Natural killer cell (primary cell): ENCODE measurements at regions not wholly inside any gene's neighbourhood (a gene's known extent, or its start where the extent isn't known, plus 50 kb on each side); places are given as distances from the start of the nearest gene placed in this dataset.

ENCODE experiments used
- ATAC-seq, 3 donors: fragments of 150-1000 bp in 2 of 3; fragments of 200-7000 bp in 1 of 3; cut with Tn5 transposase; 1 replicate in 1 of 3; 2 replicates in 2 of 3; pipeline ENCODE4 v1.10.0; 2021; ENCODE audit warnings: mild to moderate bottlenecking in 2 of 3, moderate library complexity in 2 of 3
- DNase-seq, 2 donors: peaks; one replicate each; pipeline versions ENCODE4 v3.0.0 to v3.0.0-alpha.2; 2013 to 2021; ENCODE audit warnings: mixed read lengths in 1 of 2
- H3K27ac ChIP-seq: one replicate; pipeline ENCODE4 v1.5.1; 2013; ENCODE audit warnings: mild to moderate bottlenecking, low read length
- H3K27me3 ChIP-seq: one replicate; pipeline ENCODE4 v1.6.1; 2013; ENCODE audit warnings: low read length; ENCODE audit not compliant: control insufficient read depth, insufficient read depth
- H3K36me3 ChIP-seq: one replicate; pipeline ENCODE4 v1.6.1; 2013; ENCODE audit warnings: low read length; ENCODE audit not compliant: control insufficient read depth, insufficient read depth
- H3K4me1 ChIP-seq: one replicate; pipeline ENCODE4 v1.6.1; 2013; ENCODE audit warnings: low read length; ENCODE audit not compliant: control insufficient read depth, insufficient read depth
- H3K4me3 ChIP-seq: one replicate; pipeline ENCODE4 v1.5.1; 2013; ENCODE audit warnings: low read length
- H3K9me3 ChIP-seq: one replicate; pipeline ENCODE4 v1.6.1; 2013; ENCODE audit warnings: low read length; ENCODE audit not compliant: control insufficient read depth, insufficient read depth
- H3K27ac Mint-ChIP-seq, 2 donors: one replicate each; pipeline ENCODE4 v1.8.0; 2022; ENCODE audit warnings: mild to moderate bottlenecking in 2 of 2, mixed read lengths in 2 of 2, moderate library complexity in 1 of 2
- H3K27me3 Mint-ChIP-seq, 2 donors: one replicate each; pipeline ENCODE4 v1.8.0; 2022; ENCODE audit warnings: low read depth in 2 of 2, mixed read lengths in 2 of 2
- H3K36me3 Mint-ChIP-seq: one replicate; pipeline ENCODE4 v1.8.0; 2022; ENCODE audit warnings: mixed read lengths
- H3K4me1 Mint-ChIP-seq, 2 donors: one replicate each; pipeline ENCODE4 v1.8.0; 2022; ENCODE audit warnings: mixed read lengths in 2 of 2
- H3K4me3 Mint-ChIP-seq: one replicate; pipeline ENCODE4 v1.8.0; 2022; ENCODE audit warnings: mild to moderate bottlenecking, moderate library complexity, mixed read lengths
- H3K9me3 Mint-ChIP-seq, 2 donors: one replicate each; pipeline ENCODE4 v1.8.0; 2022; ENCODE audit warnings: mixed read lengths in 2 of 2
- WGBS: methylation state at CpG from one replicate; pipeline ENCODE4 v1.1.7; 2013; ENCODE audit warnings: missing lambda C conversion rate; ENCODE audit not compliant: insufficient coverage; 5-methylcytosine and 5-hydroxymethylcytosine counted together
- intact Hi-C: fragments of 100-400 bp; cut with micrococcal nuclease; formaldehyde crosslinking; loops from one replicate; pipeline ENCODE4 v1.14.2; 2022
- TF ChIP-seq, protein P1 (sequence below): fragments of 200-600 bp; IDR thresholded peaks from one replicate; pipeline ENCODE4 v1.8.0; 2022; ENCODE audit warnings: antibody characterized with exemption

DNA sequence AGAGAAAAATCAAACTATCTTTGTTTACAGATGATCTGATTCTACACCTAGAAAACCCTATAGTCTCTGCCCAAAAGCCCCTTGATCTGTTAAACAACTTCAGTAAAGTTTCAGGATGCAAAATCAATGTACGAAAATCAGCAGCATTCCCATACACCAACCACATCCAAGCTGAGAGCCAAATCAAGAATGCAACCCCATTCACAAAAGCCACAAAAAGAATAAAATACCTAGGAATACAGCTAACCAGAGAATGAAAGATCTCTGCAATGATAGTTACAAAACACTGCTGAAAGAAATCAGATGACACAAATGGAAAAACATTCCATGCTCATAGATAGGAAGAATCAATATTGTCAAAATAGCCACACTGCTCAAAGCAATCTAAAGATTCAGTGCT lies 265.7 kb downstream of the AEBP2 start:
- Mint-ChIP-seq H3K9me3 (peaks cover 6 to 15% of the 10 kb centered on the region in 2 donors), H3K4me1 (peaks cover 9 to 10% of the 10 kb centered on the region in 2 donors), H3K27me3 (peaks cover 0 to 2% of the 10 kb centered on the region in 2 donors), H3K27ac (no peak overlapping the region), H3K4me3 (no peak overlapping the region), H3K36me3 (peaks cover 33% of the 10 kb centered on the region)
- ATAC-seq (no peak), DNase-seq (no peak)
- intact Hi-C loops = loop anchor here (5.0 kb wide), 1 partner anchor 178 kb away; no protein-coding TSS in a partner anchor
- TF ChIP-seq, protein P1, sequence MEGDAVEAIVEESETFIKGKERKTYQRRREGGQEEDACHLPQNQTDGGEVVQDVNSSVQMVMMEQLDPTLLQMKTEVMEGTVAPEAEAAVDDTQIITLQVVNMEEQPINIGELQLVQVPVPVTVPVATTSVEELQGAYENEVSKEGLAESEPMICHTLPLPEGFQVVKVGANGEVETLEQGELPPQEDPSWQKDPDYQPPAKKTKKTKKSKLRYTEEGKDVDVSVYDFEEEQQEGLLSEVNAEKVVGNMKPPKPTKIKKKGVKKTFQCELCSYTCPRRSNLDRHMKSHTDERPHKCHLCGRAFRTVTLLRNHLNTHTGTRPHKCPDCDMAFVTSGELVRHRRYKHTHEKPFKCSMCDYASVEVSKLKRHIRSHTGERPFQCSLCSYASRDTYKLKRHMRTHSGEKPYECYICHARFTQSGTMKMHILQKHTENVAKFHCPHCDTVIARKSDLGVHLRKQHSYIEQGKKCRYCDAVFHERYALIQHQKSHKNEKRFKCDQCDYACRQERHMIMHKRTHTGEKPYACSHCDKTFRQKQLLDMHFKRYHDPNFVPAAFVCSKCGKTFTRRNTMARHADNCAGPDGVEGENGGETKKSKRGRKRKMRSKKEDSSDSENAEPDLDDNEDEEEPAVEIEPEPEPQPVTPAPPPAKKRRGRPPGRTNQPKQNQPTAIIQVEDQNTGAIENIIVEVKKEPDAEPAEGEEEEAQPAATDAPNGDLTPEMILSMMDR = no peak
- Histone ChIP-seq H3K4me3 (no peak overlapping the region), H3K9me3 (peaks cover 7% of the 10 kb centered on the region), H3K4me1 (peaks cover 8% of the 10 kb centered on the region), H3K36me3 (no peaks in the 10 kb centered on the region), H3K27ac (no peak overlapping the region), H3K27me3 (no peaks in the 10 kb centered on the region)
- WGBS = 90% methylated on average over 1 of the region's 1 CpG

DNA sequence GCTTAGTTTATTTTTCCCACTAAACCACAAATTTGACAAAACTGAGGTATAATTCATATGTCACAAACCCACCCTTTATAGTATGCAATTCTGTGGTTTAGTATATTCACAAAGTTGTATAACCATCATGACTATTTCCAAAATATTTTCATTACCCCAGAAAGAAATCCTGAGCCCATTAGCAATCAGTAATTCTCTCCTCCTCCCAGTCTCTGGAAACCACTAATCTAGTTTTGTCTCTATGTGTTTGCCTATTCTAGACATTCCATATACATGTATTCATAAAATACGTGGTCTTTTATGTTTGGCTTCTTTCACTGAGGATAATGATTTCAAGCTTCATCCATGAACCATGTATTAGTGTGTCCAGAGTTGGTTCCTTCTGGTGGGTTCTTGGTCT lies 267.6 kb downstream of the AEBP2 start:
- no peak overlapping the region for H3K4me3 ChIP-seq
- Mint-ChIP-seq H3K4me1 (peaks cover 5 to 10% of the 10 kb centered on the region in 2 donors), H3K36me3 (peaks cover 27% of the 10 kb centered on the region), H3K4me3 (no peak overlapping the region), H3K9me3 (peaks cover 6 to 12% of the 10 kb centered on the region in 2 donors), H3K27ac (no peak overlapping the region), H3K27me3 (peaks cover 0 to 2% of the 10 kb centered on the region in 2 donors)
- intact Hi-C loops = no loop called here
- DNase-seq (no peak), ATAC-seq (no peak)
- WGBS = 83% methylated on average over 1 of the region's 1 CpG
- H3K36me3 ChIP-seq = no peaks in the 10 kb centered on the region
- no peaks in the 10 kb centered on the region for H3K4me1 ChIP-seq
- H3K9me3 ChIP-seq = peaks cover 3% of the 10 kb centered on the region
- no peak overlapping the region for H3K27ac ChIP-seq
- TF ChIP-seq, protein P1 = no peak
- H3K27me3 ChIP-seq = no peaks in the 10 kb centered on the region

GRCh38 chr12:19707948-19708409 lies 268.7 kb downstream of the AEBP2 start:
- DNase-seq (no peak), ATAC-seq (no peak)
- no peaks in the 10 kb centered on the region for H3K9me3 ChIP-seq
- WGBS = 73% methylated on average over 1 of the region's 6 CpGs
- TF ChIP-seq, protein P1 = no peak
- H3K27ac ChIP-seq = no peak overlapping the region
- no peaks in the 10 kb centered on the region for H3K36me3 ChIP-seq
- Mint-ChIP-seq H3K36me3 (peaks cover 22% of the 10 kb centered on the region), H3K4me3 (no peak overlapping the region), H3K4me1 (peaks cover 5 to 10% of the 10 kb centered on the region in 2 donors), H3K27me3 (peaks cover 0 to 2% of the 10 kb centered on the region in 2 donors), H3K9me3 (peaks cover 6 to 8% of the 10 kb centered on the region in 2 donors), H3K27ac (no peak overlapping the region)
- H3K4me1 ChIP-seq = no peaks in the 10 kb centered on the region
- no peaks in the 10 kb centered on the region for H3K27me3 ChIP-seq
- intact Hi-C loops = no loop called here
- H3K4me3 ChIP-seq = no peak overlapping the region

GRCh38 chr12:19709889-19710288 lies 270.6 kb downstream of the AEBP2 start:
- Histone ChIP-seq H3K4me1 (no peaks in the 10 kb centered on the region), H3K9me3 (no peaks in the 10 kb centered on the region), H3K4me3 (no peak overlapping the region), H3K27ac (no peak overlapping the region), H3K36me3 (no peaks in the 10 kb centered on the region), H3K27me3 (no peaks in the 10 kb centered on the region)
- intact Hi-C loops = no loop called here
- Mint-ChIP-seq H3K9me3 (peaks cover 3 to 4% of the 10 kb centered on the region in 2 donors), H3K27me3 (no peaks in the 10 kb centered on the region), H3K4me1 (peaks cover 0 to 10% of the 10 kb centered on the region in 2 donors), H3K36me3 (peaks cover 9% of the 10 kb centered on the region), H3K4me3 (no peak overlapping the region), H3K27ac (no peak overlapping the region)
- TF ChIP-seq, protein P1 = no peak
- no peak for ATAC-seq
- 46% methylated on average over 2 of the region's 2 CpGs for WGBS
- DNase-seq = no peak
